HG03139 (cell line): ENCODE measurements at regions not wholly inside any gene's neighbourhood (a gene's known extent, or its start where the extent isn't known, plus 50 kb on each side); places are given as distances from the start of the nearest gene placed in this dataset.
"Not testable (repeated sequence)": the region's sequence is repeated elsewhere in the genome, so short reads cannot be mapped to it uniquely, and the experiment has no call there.

Experiments
- ATAC-seq: cut with Tn5 transposase; IDR thresholded peaks from one replicate; pipeline ENCODE4 v1.9.1; 2021; ENCODE audit not compliant: unreplicated experiment

DNA sequence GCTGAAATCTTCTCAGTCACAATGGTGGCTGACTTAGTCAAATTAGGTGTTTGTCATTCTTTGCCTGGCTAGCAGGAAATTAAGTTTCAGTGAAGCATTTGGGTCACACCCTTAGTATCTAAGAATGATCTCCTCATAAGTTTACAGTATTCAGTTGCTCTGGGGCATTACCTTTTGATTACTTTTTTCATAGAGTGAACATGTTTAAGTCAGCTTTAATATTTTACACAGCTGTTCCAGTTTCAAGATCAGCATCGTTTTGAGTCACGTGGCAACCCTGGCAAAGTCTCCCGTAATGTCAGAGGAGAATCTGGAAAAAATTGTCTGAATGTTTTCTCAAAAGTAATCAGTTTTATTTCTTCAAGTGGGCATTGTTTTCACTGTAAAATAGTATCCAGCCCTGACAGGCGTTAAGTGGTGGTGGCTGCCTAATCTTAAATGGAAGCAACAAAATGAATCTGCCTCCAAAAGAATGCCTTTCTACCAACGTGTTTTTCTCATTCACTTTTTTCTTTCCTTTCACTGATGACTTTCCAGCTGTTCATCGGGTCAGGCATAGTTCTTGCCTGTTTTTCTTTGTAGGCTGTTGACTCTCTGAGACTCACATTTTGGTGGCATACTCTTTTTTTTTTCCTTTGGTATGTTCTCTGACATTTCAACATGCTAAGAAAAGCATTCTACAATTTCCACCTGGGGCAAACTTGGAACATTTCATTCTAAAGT lies 319.6 kb upstream of the TCF4 start:
- no peak for ATAC-seq

DNA sequence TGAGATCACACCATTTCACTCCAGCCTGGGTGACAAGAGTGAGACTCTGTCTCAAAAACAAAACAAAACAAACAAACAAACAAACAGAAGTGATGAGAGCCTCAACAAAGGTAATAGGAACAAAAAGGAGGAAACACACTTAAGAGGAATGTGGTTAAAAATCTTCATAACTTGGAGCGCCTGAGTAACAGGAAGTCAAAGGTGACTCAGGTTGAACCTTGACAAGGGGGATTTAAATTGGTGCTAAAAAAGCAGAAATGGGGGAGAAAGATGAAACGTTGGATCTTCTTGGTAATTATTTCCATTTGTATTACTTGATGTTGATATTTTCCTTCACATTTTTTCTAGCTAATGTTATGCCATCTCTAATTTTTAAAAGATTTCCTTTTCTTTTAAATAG lies 318.5 kb upstream of the TCF4 start:
- ATAC-seq, result no peak

DNA sequence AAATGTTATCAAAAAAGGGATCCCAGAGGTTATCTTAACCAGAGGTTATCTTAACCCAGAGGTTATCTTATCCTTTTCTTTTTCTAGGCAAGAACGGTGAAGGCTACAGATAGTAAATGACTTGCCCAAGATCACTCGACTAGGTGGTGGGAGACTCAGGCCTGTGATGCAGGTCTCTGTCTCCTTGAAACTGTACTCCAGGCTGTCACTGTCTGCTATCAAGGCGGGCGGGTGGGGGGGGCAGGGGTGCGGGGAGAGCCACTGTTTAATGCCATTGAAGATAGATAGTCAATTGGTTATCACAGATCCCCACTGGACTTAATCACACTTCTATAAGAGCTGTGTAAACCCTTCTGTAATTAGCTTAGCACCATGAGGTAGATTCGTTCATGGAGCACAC lies 315.9 kb upstream of the TCF4 start:
- no peak for ATAC-seq

DNA sequence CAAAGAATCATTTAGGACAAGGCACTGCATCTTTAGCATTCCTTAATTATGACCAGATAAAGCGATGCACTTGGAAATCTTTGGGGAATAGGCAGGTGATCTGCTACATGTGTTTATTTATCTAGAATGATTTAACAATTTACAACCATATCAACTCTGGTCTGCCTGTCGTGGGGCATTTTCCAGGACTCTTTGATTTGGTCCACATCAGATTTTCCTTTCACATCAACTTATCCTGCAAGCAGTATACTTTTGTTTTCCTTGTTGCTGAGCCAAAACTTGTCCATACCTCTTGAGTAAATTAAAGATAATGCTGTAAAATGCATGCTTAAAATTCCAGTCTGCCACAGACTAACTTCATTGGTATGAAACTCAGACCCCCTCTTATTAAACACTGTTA lies 312.4 kb upstream of the TCF4 start:
- ATAC-seq, result no peak

DNA sequence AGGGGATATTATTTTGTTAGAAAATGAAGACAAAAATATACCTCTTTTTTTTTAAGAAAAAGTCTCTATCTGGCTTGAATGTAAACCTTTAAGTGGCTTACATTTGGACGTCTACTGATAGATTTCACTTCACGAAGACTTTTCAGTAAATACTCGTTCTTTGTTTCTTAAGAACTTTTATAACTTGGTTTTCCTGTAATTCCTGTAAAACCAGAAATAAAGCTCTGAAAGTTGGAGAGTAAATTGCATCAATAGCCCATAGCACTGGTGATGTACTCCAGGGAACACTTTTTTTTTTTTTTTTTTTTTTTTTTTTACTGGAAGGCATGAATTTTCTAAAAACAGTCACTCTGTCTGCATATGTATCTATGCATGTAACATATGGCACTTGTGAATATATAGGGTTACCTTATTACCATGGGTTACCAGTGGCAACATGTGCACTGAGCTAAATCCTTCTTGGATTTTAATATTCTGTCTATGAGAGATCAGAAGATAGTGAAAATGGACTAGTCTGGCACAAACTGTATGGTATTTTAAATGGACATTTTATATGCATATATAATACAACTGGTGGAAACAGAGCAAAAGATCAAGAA lies 309.2 kb upstream of the TCF4 start:
- ATAC-seq, result no peak

DNA sequence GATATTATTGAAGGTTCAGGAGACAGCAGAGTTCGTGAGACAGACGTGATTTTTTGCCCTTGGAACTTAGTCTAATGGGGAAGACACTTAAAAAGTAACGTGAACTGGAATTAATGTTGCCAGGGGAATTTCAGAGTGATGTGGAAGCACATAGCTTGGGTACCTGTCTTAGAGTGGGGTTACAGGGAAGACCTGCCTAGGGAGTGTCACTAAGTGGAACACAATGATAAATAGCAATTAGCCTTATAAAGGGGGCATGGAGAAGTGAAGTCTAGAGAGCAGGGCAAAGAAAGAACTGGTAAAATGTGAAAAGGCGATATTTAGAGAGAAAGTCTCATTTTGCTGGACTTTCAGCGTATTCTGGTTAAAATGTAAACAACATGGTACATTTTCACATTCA lies 306.0 kb upstream of the TCF4 start:
- no peak for ATAC-seq

DNA sequence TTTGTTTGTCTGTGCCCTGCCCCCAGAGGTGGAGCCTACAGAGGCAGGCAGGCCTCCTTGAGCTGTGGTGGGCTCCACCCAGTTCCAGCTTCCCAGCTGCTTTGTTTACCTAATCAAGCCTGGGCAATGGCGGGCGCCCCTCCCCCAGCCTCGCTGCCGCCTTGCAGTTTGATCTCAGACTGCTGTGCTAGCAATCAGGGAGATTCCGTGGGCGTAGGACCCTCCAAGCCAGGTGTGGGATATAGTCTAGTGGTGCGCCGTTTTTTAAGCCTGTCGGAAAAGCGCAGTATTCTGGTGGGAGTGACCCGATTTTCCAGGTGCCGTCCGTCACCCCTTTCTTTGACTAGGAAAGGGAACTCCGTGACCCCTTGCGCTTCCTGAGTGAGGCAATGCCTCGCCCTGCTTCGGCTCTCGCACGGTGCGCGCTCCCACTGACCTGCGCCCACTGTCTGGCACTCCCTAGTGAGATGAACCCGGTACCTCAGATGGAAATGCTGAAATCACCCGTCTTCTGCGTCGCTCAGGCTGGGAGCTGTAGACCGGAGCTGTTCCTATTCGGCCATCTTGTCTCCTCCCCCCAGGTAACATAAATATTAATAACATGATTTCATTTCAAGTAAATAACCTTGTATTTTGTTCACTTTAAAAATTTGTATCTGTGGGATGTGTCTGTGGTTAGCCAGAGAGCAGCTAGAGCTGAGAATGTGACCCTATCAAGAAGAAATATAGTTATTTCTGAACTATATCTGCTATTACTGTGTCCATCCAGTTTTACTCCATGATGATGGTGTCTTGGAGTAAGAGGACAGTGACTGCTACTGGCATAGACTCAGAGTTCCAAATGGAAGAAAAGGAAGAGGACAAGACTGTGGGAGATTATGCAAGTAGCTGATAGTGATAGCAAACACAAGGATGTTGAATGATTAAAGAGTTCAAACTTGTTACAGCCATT lies 305.1 kb upstream of the TCF4 start:
- ATAC-seq, result not testable (repeated sequence)

DNA sequence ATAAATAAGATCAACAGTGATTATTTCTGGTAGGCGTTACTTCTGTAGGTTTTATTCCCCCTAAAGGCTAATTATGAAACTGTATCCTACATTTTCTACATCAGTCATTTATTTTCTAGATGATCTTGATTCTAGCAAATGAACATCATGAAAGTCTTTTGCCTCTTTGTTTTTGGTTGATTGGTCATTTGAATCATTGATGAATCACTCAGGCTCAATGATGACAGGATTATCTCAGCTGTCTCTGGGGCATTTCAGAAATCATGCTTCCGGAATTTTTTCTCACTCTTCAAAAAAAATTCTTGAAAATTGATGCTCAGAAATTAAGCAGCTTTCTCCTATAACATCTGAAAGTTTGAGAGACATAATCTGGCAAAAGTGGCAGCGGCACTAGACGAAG lies 298.9 kb upstream of the TCF4 start:
- no peak for ATAC-seq

DNA sequence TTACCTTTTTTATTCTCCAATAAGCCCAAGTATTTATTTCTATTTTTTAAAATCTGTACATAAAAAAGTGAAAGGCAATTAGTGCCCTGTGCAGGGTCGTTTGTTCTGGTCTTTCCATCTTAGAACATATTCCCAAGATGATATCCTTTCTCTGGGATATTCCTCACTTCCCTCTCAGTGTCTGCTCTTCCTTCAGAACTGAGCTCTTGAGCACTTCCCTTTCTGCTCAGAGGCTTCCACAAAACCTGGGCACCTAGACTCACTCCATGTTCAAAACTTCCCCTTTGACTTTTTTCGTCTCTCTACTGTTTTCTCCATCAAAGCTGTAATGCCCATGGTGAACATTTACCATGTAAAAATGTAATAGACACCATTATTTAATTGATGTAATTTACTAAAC lies 296.5 kb upstream of the TCF4 start:
- no peak for ATAC-seq

DNA sequence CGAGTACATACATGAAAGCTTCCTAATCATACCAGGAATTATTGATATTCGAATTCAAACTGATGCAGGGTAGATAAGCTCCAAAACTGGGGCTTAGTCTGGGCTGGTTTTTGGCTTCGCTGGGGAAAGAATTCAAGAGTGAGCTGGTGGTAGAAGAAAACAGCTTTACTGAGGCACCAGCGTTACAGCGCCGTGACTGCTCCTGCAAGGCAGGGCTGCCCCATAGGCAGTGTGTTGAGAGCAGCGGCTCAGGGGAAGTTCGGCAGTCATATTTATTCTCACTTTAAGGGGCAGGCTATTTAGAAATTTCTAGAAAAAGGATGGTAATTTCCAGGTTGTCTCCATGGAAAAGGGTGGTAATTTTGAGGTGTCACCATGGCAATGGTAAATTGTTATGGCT lies 292.6 kb upstream of the TCF4 start:
- ATAC-seq, result no peak

DNA sequence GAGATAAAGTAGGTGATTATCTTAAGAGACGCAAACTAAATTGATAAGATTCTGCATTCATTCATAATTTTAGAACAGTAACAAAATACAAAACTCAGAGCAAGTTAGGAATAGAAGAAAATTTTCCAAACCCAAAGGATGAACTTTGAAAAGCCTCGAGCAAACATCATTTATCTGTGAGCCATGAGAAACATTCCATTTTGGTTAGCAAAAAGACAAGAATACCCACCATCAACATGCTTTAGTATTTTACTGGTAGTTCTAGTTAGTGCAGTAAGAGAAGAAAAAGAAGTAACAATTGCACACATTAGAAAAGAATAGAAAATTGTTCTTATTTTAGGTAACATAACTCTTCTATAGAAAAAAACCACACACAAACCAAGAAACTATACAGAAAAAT lies 291.3 kb upstream of the TCF4 start:
- ATAC-seq, result no peak

DNA sequence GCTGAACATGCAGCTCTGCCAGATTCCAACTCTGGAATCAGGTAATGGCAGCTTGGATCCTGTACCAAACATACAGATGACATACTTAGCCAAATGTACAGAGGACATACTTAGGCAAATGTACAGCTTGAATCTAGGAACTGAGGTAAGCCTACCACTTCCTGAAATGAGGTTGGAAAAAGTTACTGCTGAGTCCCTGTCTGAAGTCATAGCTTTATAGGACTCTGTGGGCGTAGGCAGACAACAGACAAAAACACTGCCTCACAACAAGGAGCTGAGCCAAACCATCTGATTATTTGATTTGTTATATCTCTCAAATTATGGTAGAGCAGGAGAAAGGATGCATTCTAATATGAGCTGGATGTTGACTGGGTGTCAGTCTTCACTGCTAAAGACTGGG lies 290.2 kb upstream of the TCF4 start:
- no peak for ATAC-seq

DNA sequence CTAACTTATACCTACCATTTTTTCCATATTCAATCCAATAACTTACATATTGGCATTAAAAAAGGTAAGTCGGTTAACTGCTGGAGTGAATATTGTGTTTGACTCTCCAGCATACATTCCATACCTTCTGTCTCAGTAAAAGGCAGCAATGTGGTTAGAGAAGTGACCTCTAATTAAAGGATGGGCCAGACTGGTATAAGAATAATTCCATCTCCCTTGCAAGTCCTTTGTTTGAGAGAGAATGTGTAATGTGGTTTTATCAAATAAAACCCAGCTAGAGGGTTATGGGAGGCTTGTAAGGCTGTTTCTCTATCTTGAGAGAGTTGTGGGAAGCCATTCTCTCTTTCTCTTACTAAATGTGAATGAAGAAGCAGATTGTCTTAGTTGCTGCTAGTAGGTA lies 289.3 kb upstream of the TCF4 start:
- ATAC-seq, result no peak

DNA sequence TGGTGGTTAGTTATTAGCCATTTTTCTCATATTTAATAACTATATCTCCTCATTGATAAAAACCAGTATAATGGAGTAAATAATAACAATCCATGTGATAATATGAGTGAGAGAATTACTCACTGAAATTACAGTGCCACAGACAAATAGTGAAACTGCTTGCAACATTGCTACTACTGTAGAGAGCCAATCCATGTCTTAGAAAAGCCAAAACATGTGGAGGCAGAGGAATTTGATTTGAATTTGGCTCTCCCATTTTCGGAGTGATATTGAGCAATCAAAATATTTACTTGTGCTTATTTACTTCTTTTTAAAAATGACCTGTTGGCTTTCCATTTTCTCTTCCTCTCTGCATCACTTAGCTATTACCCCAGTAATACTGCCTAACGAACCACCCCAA lies 288.3 kb upstream of the TCF4 start:
- no peak for ATAC-seq

DNA sequence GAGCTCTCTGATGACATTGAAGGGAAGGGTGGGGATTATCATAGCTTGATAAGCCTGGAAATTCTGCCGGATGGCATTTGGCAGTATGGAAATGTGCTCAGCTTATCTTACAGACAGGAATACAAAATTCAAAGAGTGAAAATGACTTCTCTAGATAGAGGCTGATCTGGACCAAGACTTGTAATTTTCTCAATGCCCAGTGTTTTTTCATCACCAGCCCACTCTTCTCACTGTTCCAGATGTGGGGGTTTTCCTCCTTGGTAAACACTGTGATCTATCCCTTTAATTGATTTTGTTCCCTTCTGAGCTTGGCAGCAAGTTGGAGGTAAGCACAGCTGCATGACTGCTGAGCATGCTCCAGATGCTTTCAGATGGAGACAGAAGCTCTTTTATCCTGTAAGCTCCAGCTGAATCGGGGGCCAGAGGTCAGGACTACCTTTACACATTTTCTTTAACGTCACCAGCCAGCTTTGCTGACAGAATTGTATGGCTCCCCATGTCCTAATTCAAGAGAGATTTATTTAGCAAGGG lies 287.4 kb upstream of the TCF4 start:
- no peak for ATAC-seq

DNA sequence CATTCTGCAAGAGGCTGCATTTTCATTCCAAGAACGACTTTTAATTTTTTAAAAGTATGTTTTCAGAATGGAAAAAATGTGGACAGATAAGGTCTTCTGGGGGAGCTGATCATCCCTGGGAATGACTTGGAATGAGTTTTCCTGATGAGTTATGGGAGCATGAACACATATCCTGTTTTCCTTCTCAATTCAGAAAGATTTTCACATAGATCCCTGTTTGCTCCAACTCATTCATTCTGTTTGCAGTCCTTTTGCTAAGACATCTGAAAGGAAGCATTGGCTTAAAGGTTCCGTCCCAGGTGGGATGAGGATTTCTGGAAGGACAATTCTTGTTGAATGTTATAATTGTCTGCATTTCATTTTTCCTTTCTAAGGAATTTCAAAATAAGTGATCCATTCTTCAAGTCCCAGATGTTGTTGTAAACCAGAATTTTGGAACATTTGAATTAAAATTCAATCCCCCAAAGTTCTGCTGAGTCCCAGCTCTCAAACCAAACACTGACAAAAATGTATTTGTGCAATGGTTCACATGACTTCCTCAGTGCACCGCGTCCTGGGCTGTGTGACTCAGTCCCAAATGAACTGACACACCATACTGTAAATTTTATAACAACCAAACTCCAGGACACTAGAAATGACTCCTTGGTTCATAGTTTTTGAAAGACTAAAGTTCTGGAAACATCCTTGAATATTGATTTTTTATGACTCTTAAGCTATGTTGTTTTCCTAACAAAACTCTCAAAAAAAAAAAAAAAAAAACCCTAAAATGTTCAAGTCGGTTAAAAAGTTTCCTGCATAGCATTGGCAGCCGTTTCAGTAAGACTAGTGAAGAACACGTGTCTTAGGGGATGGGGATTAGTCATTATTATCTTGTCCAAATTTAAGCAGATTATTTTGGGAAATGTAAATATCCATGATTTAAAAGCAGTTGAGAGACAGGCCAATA lies 281.8 kb upstream of the TCF4 start:
- no peak for ATAC-seq

DNA sequence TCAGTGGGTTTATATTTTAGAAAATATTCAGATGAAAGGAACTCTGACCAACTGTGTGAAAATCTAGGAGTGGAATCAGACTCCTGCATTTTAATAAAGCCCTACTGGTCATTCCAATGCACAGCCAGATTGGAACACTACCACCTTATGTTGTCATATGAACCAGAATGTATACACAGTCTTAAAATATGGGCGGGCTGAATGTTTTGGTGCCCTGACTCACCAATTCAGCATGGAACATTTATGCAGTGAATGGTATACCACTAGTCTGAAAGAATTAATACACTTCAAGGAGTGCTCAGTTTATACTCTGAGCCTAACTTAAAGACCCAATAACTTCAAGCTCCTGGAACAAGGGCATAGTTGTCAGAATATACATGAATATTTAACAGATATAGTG lies 280.9 kb upstream of the TCF4 start:
- ATAC-seq, result no peak

DNA sequence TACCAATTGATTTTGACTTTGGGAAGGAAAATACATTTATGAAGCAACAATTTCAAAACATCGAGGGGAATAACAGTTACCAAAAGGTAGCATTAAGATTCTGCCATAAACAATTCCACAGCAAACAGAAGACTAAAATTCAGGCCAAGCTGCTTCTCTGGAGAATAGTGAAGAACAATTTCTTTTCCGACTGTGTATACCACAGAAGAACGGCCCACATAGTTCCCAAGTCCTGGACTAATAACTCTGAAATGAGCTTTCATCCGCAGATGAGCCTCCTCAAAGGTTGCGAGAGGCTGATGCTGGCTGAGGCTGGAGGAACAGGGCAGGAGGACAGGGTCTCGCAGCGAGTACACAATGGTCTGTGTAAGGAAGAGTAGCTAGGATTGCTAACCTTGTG lies 278.9 kb upstream of the TCF4 start:
- ATAC-seq, result no peak

DNA sequence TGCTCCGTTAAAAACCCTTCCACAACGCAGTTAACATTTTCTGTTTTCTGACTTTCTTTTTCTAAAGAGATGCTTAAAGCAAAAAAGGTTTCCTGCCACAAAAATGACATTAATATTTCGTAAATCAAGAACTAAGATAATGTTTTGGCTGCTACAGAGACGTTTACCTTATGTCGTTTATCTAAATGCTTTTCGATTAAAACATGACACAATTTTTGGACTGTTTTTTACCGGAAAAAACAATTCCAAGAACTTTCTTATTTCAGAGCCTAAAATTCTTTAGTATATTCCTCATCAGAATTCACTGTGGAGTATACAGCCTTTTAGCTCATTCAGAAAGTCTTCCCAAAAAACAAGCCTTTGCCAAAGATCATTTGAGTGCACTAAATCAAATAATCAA lies 278.0 kb upstream of the TCF4 start:
- no peak for ATAC-seq

DNA sequence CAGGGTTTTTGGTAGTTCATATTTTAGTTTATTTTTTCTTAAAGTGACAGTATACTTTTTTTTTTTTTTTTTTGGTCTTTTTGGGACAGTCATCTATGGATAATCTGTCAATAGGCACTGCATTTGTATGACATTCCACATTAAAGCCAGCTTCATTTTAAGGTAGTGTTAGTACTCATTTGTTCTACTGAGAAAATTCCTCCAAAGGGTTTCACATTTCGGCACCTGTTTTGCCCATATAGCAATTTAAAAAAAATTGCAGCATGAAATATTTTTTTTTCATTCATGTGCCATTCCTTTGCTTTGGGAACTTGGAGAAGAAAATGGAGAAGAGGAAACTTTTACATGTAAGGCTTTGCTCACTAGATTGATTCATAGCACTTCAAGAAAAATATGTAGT lies 276.3 kb upstream of the TCF4 start:
- no peak for ATAC-seq

DNA sequence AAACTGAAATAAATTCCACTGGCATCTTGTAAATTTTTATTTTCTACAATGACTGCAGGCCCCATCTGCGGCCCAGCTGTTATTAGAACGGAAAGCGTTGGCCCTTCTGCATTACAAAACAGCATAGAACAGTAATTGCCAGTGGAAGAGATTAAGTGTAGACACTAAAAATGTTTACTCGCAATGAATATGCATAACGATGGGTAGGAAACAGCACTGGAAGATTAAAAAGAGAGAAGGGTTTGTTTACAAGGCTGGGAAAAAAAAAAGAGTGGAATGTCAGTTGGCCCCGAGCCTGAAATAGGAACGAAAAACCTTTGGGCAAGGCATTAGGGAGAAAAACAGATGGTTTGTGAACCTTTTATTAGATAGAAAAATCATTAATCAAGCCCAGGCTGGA lies 275.9 kb upstream of the TCF4 start:
- no peak for ATAC-seq
